ENCODE measurements at regions not wholly inside any gene's neighbourhood (a gene's known extent, or its start where the extent isn't known, plus 50 kb on each side); places are given as distances from the start of the nearest gene placed in this dataset.

DNA sequence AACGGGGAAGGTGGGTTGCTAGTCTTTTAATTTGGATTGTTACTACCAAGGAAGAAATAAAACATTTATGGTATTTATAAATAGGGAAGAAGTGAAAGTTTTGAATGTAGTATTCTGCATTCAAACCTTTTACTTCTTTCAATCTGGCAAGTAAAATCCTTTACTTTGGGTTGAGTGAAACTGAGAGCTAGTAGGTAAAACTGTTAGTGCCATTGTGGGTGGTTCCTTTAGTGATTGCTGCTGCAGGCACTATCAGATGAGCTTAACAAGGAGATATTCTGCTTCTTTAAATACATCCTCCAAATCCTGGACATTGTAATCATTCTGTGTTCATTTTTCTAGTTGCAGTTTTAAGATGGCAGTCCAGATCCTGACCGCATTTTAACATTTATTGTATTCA lies 650.9 kb upstream of the PCDH10 start:
- Histone ChIP-seq H3K4me2 (no peak overlapping the region), H3K4me3 (no peak overlapping the region), H3K9me3 (replicated peaks in 1 of 11) (no peaks in the 10 kb centered on the region), H3K4me1 (no peaks in the 10 kb centered on the region), H3K36me3 (no peaks in the 10 kb centered on the region), H3K9ac (no peak overlapping the region), H3K27me3 (no peaks in the 10 kb centered on the region), H4K20me1 (no peaks in the 10 kb centered on the region), H3K27ac (no peak overlapping the region)
- TF ChIP-seq Cebpa-rat (IDR thresholded peaks at IDR 0.05): no peak

DNA sequence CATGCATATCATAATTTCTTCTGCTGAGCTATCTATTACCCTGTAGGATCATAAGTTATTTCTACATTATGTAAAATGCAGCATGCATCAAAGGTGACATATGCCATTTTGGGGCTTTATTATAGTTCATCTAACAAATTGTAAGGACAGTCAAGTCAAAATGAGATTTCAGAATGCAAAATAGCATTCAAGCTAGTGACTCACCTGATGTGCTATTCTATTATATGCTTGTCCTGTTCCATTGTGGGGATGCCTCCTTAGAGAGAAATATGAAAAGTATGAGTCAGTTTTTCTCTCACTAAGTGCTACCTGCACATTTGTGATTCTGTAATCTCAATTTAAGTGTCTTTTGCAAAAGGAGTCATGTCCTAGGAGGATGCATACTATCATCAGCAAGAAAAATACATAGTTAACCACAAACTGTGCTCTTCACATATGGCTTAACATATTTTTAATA lies 647.0 kb upstream of the PCDH10 start:
- Histone ChIP-seq H3K27ac (no peak overlapping the region), H3K27me3 (no peaks in the 10 kb centered on the region), H3K4me1 (no peaks in the 10 kb centered on the region), H3K9ac (no peak overlapping the region), H3K36me3 (no peaks in the 10 kb centered on the region), H3K4me3 (no peak overlapping the region), H3K4me2 (no peak overlapping the region), H3K9me3 (replicated peaks in 1 of 11) (no peaks in the 10 kb centered on the region), H4K20me1 (no peaks in the 10 kb centered on the region)
- TF ChIP-seq Cebpa-rat (IDR thresholded peaks at IDR 0.05): no peak

DNA sequence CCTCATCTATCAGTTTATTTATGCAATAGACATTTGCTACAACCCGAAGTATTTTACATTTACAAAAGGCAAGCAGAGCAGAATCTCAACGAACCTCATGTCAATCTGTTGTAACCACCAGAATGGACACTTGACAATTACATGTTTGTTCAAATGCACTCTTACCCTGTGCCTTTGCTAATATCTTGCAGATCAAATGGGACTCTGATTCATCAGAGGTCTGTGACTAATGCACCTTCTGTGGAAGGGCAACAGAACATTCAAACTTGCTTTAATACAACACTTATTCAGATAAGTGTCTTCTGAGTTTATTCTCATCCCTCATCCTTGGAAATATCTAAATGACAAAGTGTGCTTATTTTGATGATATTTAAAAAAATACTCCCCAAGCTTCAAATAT lies 644.7 kb upstream of the PCDH10 start:
- H3K4me3 ChIP-seq: no peak overlapping the region
- H3K4me2 ChIP-seq: no peak overlapping the region
- H3K4me1 ChIP-seq: no peaks in the 10 kb centered on the region
- H3K27ac ChIP-seq: no peak overlapping the region
- H3K27me3 ChIP-seq: no peaks in the 10 kb centered on the region
- H3K36me3 ChIP-seq: no peaks in the 10 kb centered on the region
- no peaks in the 10 kb centered on the region for H3K9me3 ChIP-seq (replicated peaks in 1 of 11)
- H4K20me1 ChIP-seq: no peaks in the 10 kb centered on the region
- TF ChIP-seq Cebpa-rat (IDR thresholded peaks at IDR 0.05): no peak
- no peak overlapping the region for H3K9ac ChIP-seq

DNA sequence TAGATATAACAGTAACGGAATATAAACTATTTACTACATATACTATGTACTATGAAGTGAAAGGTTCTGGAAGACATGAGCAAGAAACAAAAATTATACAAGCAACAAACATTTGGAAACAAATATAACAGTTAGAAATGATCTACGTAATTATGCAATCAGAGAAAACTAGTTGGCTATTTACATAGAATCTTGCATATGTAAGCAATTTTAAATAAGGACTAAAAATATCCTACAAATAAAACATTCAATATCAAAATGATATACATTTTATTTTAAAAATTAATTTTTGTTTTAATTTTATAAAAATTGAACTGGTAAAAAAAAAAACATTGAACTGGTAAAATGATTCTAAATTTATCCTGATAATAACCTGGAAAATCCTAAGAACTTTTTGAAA lies 642.5 kb upstream of the PCDH10 start:
- Histone ChIP-seq H3K9ac (no peak overlapping the region), H3K4me2 (no peak overlapping the region), H3K9me3 (replicated peaks in 1 of 11) (no peaks in the 10 kb centered on the region), H3K27me3 (no peaks in the 10 kb centered on the region), H3K27ac (no peak overlapping the region), H4K20me1 (no peaks in the 10 kb centered on the region), H3K4me1 (no peaks in the 10 kb centered on the region), H3K36me3 (no peaks in the 10 kb centered on the region), H3K4me3 (no peak overlapping the region)
- no peak for TF ChIP-seq Cebpa-rat (IDR thresholded peaks at IDR 0.05)

DNA sequence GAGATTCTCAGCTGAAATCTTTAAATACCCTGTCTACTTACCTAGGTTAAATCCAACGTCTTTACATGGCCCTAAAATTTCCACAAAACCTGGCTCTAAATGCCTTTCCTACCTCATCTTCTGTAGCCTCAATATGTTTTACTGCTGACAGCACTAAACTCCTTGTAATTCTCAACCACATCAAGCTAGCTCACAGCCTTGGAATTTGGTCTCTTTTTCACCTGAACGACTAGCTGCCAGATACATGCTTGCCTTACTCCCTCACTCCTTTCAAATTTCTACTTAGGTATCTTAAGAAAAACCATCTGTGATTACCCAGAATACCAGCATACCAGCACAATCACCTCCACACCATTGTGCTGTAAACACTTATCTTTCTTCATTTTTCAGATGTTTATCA lies 635.6 kb upstream of the PCDH10 start:
- Histone ChIP-seq H3K9ac (no peak overlapping the region), H3K27me3 (no peaks in the 10 kb centered on the region), H3K27ac (no peak overlapping the region), H3K4me2 (no peak overlapping the region), H3K36me3 (no peaks in the 10 kb centered on the region), H3K4me3 (no peak overlapping the region), H4K20me1 (no peaks in the 10 kb centered on the region), H3K9me3 (replicated peaks in 1 of 11) (no peaks in the 10 kb centered on the region), H3K4me1 (no peaks in the 10 kb centered on the region)
- no peak for TF ChIP-seq Cebpa-rat (IDR thresholded peaks at IDR 0.05)

DNA sequence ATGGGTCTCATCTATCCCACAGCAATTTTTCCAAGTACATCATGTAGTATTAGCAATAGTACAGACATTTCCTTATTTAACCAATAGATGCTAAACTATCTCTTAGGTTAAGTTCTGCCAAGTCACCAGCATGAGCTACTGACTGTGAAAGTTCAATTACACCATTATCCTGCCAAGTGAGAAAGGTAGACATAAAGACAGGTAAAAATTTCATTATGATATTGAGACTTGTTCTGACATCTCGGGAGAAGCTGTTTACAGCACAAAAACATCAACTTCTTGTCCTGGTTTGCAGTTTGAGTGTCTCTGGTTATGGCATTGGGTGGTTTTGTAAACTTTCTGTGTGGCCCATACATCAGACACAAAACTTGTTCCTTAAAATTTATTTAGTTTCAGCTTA lies 622.4 kb upstream of the PCDH10 start:
- Histone ChIP-seq H3K27me3 (no peaks in the 10 kb centered on the region), H3K9me3 (replicated peaks in 1 of 11) (no peaks in the 10 kb centered on the region; a peak in 1 of 22 replicates), H3K4me2 (no peak overlapping the region), H3K36me3 (no peaks in the 10 kb centered on the region), H3K4me1 (peaks cover 0 to 10% (median 4%) of the 10 kb centered on the region in 10 experiments; a peak in 9 of 20 replicates), H4K20me1 (no peaks in the 10 kb centered on the region), H3K9ac (no peak overlapping the region), H3K4me3 (no peak overlapping the region), H3K27ac (no peak overlapping the region)
- TF ChIP-seq Cebpa-rat (IDR thresholded peaks at IDR 0.05): no peak

DNA sequence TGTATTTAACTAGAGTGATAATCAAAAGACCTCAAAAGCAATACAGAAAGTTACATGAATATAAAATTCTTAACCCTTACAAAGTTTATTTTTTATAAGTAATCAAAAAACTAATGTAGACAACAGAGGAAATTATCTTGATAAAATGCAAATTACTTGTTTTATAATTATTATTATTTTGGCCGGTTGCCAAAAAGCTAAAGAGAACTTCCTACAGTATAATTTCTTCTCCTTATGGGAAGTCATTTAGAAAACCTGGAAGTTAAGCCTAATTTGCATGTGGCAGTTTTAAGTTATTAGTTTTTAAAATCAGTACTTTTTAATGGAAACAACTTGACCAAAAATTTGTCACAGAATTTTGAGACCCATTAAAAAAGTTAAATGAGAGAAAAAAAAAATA lies 621.3 kb upstream of the PCDH10 start:
- TF ChIP-seq Cebpa-rat (IDR thresholded peaks at IDR 0.05): no peak
- H3K27me3 ChIP-seq: no peaks in the 10 kb centered on the region
- no peak overlapping the region for H3K9ac ChIP-seq
- H3K4me3 ChIP-seq: no peak overlapping the region
- H3K36me3 ChIP-seq: no peaks in the 10 kb centered on the region
- H3K27ac ChIP-seq: no peak overlapping the region
- H3K9me3 ChIP-seq (replicated peaks in 1 of 11): no peaks in the 10 kb centered on the region
- H3K4me2 ChIP-seq: no peak overlapping the region
- no peaks in the 10 kb centered on the region for H4K20me1 ChIP-seq
- peaks cover 0 to 22% (median 7%) of the 10 kb centered on the region in 10 experiments; a peak in 10 of 20 replicates for H3K4me1 ChIP-seq

DNA sequence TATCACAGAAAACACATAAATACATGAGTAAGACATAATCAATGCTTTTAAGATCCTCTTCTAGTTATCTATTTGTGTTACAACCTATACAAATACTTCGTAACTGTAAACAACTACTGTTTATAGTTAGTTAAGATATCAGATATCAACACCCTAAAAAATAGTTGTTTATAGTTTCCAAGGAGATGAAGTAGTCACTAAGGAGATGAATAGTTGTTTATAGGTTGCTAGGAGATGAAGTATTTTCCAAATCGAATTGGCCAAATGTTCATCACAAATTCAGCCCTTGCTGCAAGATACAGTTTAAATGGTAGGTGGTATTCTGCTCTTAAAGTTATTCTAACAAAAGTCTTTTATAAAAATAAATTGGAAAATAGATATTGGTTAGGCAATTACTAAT lies 618.2 kb upstream of the PCDH10 start:
- H3K9me3 ChIP-seq (replicated peaks in 1 of 11): no peaks in the 10 kb centered on the region; a peak in 1 of 22 replicates
- H3K27ac ChIP-seq: 0 out of 22 replicates have a peak overlapping the region, but pooled peaks of 1 of the 11 experiments have one; percentile 28
- H3K4me2 ChIP-seq: peak overlapping the region in 4 of 11 experiments; percentile 8 to 46 (median 34); a peak in 6 of 22 replicates
- H3K36me3 ChIP-seq: no peaks in the 10 kb centered on the region
- no peak overlapping the region for H3K4me3 ChIP-seq
- no peak overlapping the region for H3K9ac ChIP-seq
- H3K4me1 ChIP-seq: peaks cover 0 to 23% (median 7%) of the 10 kb centered on the region in 10 experiments; a peak in 10 of 20 replicates
- TF ChIP-seq Cebpa-rat (IDR thresholded peaks at IDR 0.05): no peak
- no peaks in the 10 kb centered on the region for H3K27me3 ChIP-seq
- H4K20me1 ChIP-seq: no peaks in the 10 kb centered on the region

DNA sequence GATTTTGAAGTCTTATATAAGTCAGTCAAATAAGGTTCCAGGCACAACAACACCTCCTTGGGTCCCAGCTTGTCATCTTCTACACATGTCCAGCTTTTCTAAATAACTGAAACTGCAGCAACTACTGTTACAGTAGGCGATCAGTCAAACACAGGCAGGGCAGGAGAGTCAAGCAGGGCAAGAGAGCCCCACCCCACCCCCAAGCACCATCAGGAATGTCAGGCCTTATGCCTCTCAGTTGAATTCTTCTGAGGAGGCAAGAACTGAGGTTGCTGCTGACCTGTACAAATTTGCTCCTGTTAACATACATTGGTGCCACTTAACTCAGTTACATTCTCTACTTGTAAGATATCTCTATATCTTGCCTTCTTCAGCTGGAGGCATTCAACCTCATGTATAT lies 608.8 kb upstream of the PCDH10 start:
- Histone ChIP-seq H3K4me3 (no peak overlapping the region), H3K36me3 (no peaks in the 10 kb centered on the region), H3K9me3 (replicated peaks in 1 of 11) (peaks cover 0 to 32% (median 16%) of the 10 kb centered on the region in 11 experiments; a peak in 19 of 22 replicates), H3K27me3 (no peaks in the 10 kb centered on the region), H3K4me2 (peak overlapping the region in 3 of 11 experiments; percentile 10 to 54 (median 30); a peak in 3 of 22 replicates), H3K4me1 (peaks cover 0 to 21% (median 15%) of the 10 kb centered on the region in 10 experiments; a peak in 16 of 20 replicates), H4K20me1 (no peaks in the 10 kb centered on the region), H3K27ac (no peak overlapping the region), H3K9ac (no peak overlapping the region)
- no peak for TF ChIP-seq Cebpa-rat (IDR thresholded peaks at IDR 0.05)

DNA sequence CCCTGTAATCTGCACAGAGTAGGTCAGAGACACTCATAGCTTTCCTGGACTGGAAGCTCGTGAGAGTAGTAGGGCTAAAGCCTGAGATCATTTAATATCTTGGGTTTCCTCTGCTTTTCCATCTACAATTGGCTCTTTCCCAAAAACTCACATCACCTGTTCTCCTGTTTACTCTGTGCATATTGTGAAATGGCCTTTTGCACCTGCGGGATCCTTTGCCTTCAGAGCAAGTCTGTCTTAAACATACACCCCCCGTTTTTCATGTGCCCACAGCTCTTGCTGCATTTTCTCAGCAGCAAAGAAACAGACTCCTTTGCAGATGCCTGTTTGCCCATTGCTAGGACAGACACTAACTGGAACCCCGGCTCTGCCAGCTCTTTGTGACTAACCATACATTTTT lies 608.3 kb upstream of the PCDH10 start:
- Histone ChIP-seq H3K36me3 (no peaks in the 10 kb centered on the region), H4K20me1 (no peaks in the 10 kb centered on the region), H3K4me3 (no peak overlapping the region), H3K27ac (no peak overlapping the region), H3K9me3 (replicated peaks in 1 of 11) (peaks cover 0 to 32% (median 16%) of the 10 kb centered on the region in 11 experiments; a peak in 19 of 22 replicates), H3K27me3 (no peaks in the 10 kb centered on the region), H3K4me2 (peak overlapping the region in 7 of 11 experiments; percentile 10 to 54 (median 33); a peak in 11 of 22 replicates), H3K9ac (no peak overlapping the region), H3K4me1 (peaks cover 0 to 21% (median 15%) of the 10 kb centered on the region in 10 experiments; a peak in 16 of 20 replicates)
- no peak for TF ChIP-seq Cebpa-rat (IDR thresholded peaks at IDR 0.05)

Data from BLaER1 treated with 17β-estradiol and CSF1 and Interleukin-3, amounts not matched to agents 10 nM and 100 nM (cell line).